OCI-LY1 (cell line): ENCODE measurements at regions not wholly inside any gene's neighbourhood (a gene's known extent, or its start where the extent isn't known, plus 50 kb on each side); places are given as distances from the start of the nearest gene placed in this dataset.

Experiments used
- EZH2 ChIP-seq: fragments of 200-600 bp; sonication (generic), shearing (Covaris generic); IDR thresholded peaks from 2 replicates; pipeline ENCODE4 v1.8.0; 2017; ENCODE audit warnings: borderline replicate concordance, mixed run types, mild to moderate bottlenecking, antibody characterized with exemption, low read length, moderate library complexity, mixed read lengths
- TF ChIP-seq, protein P1 (sequence below): fragments of 200-600 bp; sonication (generic), shearing (Covaris generic); IDR thresholded peaks from 2 replicates; pipeline ENCODE4 v1.5.1; 2017; ENCODE audit warnings: mild to moderate bottlenecking, antibody characterized with exemption, low read length, moderate library complexity, mixed read lengths

DNA sequence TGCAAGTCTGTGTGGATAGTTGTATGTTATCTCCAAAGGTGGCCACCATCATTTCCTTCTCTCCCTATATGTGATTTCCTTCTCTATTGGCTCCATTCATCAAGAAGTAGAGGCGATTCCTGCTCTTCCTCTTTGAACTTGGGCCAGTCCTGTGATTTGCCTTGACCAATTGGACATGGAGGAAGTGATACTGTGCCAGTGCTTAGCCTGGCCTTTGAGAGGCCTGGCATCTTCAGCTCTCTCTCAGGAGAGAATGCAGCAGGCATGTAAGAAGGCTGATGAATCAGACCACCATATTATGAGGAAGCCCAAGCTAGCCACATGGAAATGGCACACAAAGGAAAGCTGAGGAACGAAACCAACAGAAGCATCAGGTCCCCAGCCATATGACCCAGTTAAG is 195.0 kb upstream of the SVIL start:
- TF ChIP-seq, protein P1, sequence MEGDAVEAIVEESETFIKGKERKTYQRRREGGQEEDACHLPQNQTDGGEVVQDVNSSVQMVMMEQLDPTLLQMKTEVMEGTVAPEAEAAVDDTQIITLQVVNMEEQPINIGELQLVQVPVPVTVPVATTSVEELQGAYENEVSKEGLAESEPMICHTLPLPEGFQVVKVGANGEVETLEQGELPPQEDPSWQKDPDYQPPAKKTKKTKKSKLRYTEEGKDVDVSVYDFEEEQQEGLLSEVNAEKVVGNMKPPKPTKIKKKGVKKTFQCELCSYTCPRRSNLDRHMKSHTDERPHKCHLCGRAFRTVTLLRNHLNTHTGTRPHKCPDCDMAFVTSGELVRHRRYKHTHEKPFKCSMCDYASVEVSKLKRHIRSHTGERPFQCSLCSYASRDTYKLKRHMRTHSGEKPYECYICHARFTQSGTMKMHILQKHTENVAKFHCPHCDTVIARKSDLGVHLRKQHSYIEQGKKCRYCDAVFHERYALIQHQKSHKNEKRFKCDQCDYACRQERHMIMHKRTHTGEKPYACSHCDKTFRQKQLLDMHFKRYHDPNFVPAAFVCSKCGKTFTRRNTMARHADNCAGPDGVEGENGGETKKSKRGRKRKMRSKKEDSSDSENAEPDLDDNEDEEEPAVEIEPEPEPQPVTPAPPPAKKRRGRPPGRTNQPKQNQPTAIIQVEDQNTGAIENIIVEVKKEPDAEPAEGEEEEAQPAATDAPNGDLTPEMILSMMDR, result no peak
- no peak for TF ChIP-seq EZH2
